DOHH2 (cell line): ENCODE measurements at regions not wholly inside any gene's neighbourhood (a gene's known extent, or its start where the extent isn't known, plus 50 kb on each side); places are given as distances from the start of the nearest gene placed in this dataset.

Source experiments
- H3F3A ChIP-seq: fragments of 200-600 bp; sonication (generic), shearing (Covaris generic); 2 replicates; pipeline ENCODE4 v1.6.0; 2016; ENCODE audit warnings: antibody characterized with exemption, mild to moderate bottlenecking; ENCODE audit not compliant: control insufficient read depth, insufficient read depth
- H3K27ac ChIP-seq: fragments of 200-600 bp; sonication (generic); 2 replicates; pipeline ENCODE4 v1.5.1; 2014; ENCODE audit warnings: low read depth, mild to moderate bottlenecking, low read length, moderate library complexity
- H3K27me3 ChIP-seq: fragments of 200-600 bp; sonication (generic); 2 replicates; pipeline ENCODE4 v1.6.1; 2014; ENCODE audit warnings: mild to moderate bottlenecking, low read length, mixed read lengths; ENCODE audit not compliant: control insufficient read depth
- H3K36me3 ChIP-seq: fragments of 200-600 bp; sonication (generic); 2 replicates; pipeline ENCODE4 v1.6.1; 2014; ENCODE audit warnings: mild to moderate bottlenecking, low read length, moderate library complexity, mixed read lengths; ENCODE audit not compliant: control insufficient read depth
- H3K4me1 ChIP-seq: fragments of 200-600 bp; sonication (generic); 2 replicates; pipeline ENCODE4 v1.6.1; 2014; ENCODE audit warnings: mild to moderate bottlenecking, low read length, mixed read lengths; ENCODE audit not compliant: control insufficient read depth
- H3K4me2 ChIP-seq: fragments of 200-600 bp; sonication (generic); 2 replicates; pipeline ENCODE4 v1.6.0; 2014; ENCODE audit warnings: mild to moderate bottlenecking, low read length, moderate library complexity
- H3K4me3 ChIP-seq: fragments of 200-600 bp; sonication (generic); 2 replicates; pipeline ENCODE4 v1.5.1; 2014; ENCODE audit warnings: mild to moderate bottlenecking, low read length, mixed read lengths
- H3K79me2 ChIP-seq: fragments of 200-600 bp; sonication (generic); 2 replicates; pipeline ENCODE4 v1.6.1; 2014; ENCODE audit warnings: mild to moderate bottlenecking, low read length, mixed read lengths; ENCODE audit not compliant: control insufficient read depth
- H3K9me2 ChIP-seq: fragments of 200-600 bp; sonication (generic); replicated peaks from 2 replicates; pipeline ENCODE4 v1.6.1; 2014; ENCODE audit warnings: mild to moderate bottlenecking, low read length, mixed read lengths; ENCODE audit not compliant: control insufficient read depth
- H3K9me3 ChIP-seq: fragments of 200-600 bp; sonication (generic); 2 replicates; pipeline ENCODE4 v1.6.1; 2014; ENCODE audit warnings: antibody characterized with exemption, low read length, mixed read lengths; ENCODE audit not compliant: control insufficient read depth, insufficient read depth
- H4K20me1 ChIP-seq: fragments of 200-600 bp; sonication (generic); 2 replicates; pipeline ENCODE4 v1.6.0; 2014; ENCODE audit warnings: low read depth, mild to moderate bottlenecking, antibody characterized with exemption, low read length, moderate library complexity; ENCODE audit not compliant: control insufficient read depth, insufficient read depth
- EZH2phosphoT487 ChIP-seq: fragments of 200-600 bp; sonication (generic); IDR thresholded peaks from 2 replicates; pipeline ENCODE4 v1.6.1; 2017; ENCODE audit warnings: borderline replicate concordance, mild to moderate bottlenecking, antibody characterized with exemption, low read length, moderate library complexity, mixed read lengths
- TF ChIP-seq, protein P1 (sequence below): fragments of 200-600 bp; sonication (generic); IDR thresholded peaks from one replicate; pipeline ENCODE4 v1.5.1; 2014; ENCODE audit warnings: antibody characterized with exemption, mild to moderate bottlenecking, low read depth, low read length; ENCODE audit not compliant: poor library complexity, severe bottlenecking

GRCh38 chr7:26429168-26429567 lies 137.5 kb downstream of the SNX10 start:
- Histone ChIP-seq H3K9me3 (no peaks in the 10 kb centered on the region), H3K36me3 (no peaks in the 10 kb centered on the region), H3K27me3 (peaks cover 16% of the 10 kb centered on the region), H3K4me2 (no peak overlapping the region), H3F3A (no peaks in the 10 kb centered on the region), H3K9me2 (no peaks in the 10 kb centered on the region), H3K4me3 (no peak overlapping the region), H3K4me1 (no peaks in the 10 kb centered on the region), H3K27ac (no peak overlapping the region), H4K20me1 (no peaks in the 10 kb centered on the region), H3K79me2 (no peaks in the 10 kb centered on the region)
- no peak for TF ChIP-seq EZH2phosphoT487
- TF ChIP-seq, protein P1, sequence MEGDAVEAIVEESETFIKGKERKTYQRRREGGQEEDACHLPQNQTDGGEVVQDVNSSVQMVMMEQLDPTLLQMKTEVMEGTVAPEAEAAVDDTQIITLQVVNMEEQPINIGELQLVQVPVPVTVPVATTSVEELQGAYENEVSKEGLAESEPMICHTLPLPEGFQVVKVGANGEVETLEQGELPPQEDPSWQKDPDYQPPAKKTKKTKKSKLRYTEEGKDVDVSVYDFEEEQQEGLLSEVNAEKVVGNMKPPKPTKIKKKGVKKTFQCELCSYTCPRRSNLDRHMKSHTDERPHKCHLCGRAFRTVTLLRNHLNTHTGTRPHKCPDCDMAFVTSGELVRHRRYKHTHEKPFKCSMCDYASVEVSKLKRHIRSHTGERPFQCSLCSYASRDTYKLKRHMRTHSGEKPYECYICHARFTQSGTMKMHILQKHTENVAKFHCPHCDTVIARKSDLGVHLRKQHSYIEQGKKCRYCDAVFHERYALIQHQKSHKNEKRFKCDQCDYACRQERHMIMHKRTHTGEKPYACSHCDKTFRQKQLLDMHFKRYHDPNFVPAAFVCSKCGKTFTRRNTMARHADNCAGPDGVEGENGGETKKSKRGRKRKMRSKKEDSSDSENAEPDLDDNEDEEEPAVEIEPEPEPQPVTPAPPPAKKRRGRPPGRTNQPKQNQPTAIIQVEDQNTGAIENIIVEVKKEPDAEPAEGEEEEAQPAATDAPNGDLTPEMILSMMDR = no peak

DNA sequence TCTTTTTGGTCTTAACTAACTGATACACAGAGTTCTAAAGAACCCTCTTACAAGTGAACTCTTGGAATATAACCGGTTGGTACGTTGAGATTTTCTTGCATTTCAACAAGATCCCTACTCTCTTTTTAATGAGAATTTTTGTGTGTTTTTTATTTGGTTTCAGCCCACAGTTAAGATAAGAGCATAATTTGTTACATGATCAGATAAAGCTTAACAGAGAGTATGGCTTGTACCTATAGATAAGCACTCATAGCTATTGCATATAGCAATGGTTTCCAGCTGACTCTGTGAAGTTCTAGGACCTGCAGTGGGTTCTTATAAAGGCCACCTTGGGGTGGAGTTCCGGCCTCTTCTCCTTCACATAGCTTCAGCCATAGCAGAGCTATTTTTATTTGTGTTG lies 143.3 kb downstream of the SNX10 start:
- peaks cover 2% of the 10 kb centered on the region for H3K4me1 ChIP-seq
- TF ChIP-seq EZH2phosphoT487 = no peak
- TF ChIP-seq, protein P1 = no peak
- no peak overlapping the region for H3K4me3 ChIP-seq
- H3K79me2 ChIP-seq = no peaks in the 10 kb centered on the region
- peaks cover 25% of the 10 kb centered on the region for H3K27me3 ChIP-seq
- H4K20me1 ChIP-seq = no peaks in the 10 kb centered on the region
- H3K27ac ChIP-seq = no peak overlapping the region
- no peaks in the 10 kb centered on the region for H3K9me3 ChIP-seq
- no peaks in the 10 kb centered on the region for H3K9me2 ChIP-seq
- no peak overlapping the region for H3K4me2 ChIP-seq
- no peaks in the 10 kb centered on the region for H3K36me3 ChIP-seq
- no peaks in the 10 kb centered on the region for H3F3A ChIP-seq

- no peaks in the 10 kb centered on the region for H3K9me3 ChIP-seq
- H3K27ac ChIP-seq = no peak overlapping the region
- TF ChIP-seq, protein P1 = no peak
- TF ChIP-seq EZH2phosphoT487 = no peak
- H3K79me2 ChIP-seq = no peaks in the 10 kb centered on the region
- peaks cover 11% of the 10 kb centered on the region for H3K4me1 ChIP-seq
- H3K4me3 ChIP-seq = no peak overlapping the region
- H3K36me3 ChIP-seq = no peaks in the 10 kb centered on the region
- H4K20me1 ChIP-seq = no peaks in the 10 kb centered on the region
- peaks cover 22% of the 10 kb centered on the region for H3K27me3 ChIP-seq
- no peaks in the 10 kb centered on the region for H3K9me2 ChIP-seq
- H3F3A ChIP-seq = no peaks in the 10 kb centered on the region
- no peak overlapping the region for H3K4me2 ChIP-seq
Observed at GRCh38 chr7:26437003-26437532, 145.4 kb downstream of the SNX10 start.
